Astrocyte of the spinal cord (primary cell): ENCODE measurements at regions not wholly inside any gene's neighbourhood (a gene's known extent, or its start where the extent isn't known, plus 50 kb on each side); places are given as distances from the start of the nearest gene placed in this dataset.

ENCODE experiments used
- DNase-seq: peaks from one replicate; pipeline ENCODE4 v3.0.0; 2011; ENCODE audit warnings: low read depth, low spot score
- H3K4me3 ChIP-seq: 2 replicates; pipeline ENCODE4 v1.5.1; 2011; ENCODE audit warnings: low read depth, mild to moderate bottlenecking, low read length, moderate library complexity
- in situ Hi-C: cut with HindIII; loops from 2 replicates; pipeline ENCODE4 v1.10.0; 2017; ENCODE audit warnings: low sequenced_read_pairs
- TF ChIP-seq, protein P1 (sequence below): IDR thresholded peaks from 2 replicates; pipeline ENCODE4 v1.5.1; 2012; ENCODE audit warnings: low read depth, mild to moderate bottlenecking, low read length, inconsistent platforms

DNA sequence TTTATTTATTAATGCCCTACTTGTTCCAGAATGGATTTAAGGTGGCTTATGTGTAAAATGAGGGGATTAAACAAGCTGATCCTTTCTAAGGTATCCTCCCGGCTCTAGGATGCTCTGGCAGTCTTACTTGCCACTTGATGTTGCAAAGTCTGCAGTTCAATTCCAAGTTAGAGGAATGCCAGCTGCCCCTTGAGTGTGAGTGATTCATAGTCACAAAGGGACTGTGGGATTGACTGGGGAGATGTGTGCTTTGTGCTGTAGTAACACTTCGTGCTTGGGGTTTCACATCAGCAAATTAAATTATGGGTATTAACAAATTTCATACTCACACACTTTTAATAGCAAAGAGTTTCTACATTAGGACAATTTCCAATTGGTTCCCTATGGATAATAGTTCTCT lies 550.8 kb upstream of the CADM1 start:
- no peak overlapping the region for H3K4me3 ChIP-seq
- DNase-seq = no peak
- in situ Hi-C loops = no loop called here
- TF ChIP-seq, protein P1, sequence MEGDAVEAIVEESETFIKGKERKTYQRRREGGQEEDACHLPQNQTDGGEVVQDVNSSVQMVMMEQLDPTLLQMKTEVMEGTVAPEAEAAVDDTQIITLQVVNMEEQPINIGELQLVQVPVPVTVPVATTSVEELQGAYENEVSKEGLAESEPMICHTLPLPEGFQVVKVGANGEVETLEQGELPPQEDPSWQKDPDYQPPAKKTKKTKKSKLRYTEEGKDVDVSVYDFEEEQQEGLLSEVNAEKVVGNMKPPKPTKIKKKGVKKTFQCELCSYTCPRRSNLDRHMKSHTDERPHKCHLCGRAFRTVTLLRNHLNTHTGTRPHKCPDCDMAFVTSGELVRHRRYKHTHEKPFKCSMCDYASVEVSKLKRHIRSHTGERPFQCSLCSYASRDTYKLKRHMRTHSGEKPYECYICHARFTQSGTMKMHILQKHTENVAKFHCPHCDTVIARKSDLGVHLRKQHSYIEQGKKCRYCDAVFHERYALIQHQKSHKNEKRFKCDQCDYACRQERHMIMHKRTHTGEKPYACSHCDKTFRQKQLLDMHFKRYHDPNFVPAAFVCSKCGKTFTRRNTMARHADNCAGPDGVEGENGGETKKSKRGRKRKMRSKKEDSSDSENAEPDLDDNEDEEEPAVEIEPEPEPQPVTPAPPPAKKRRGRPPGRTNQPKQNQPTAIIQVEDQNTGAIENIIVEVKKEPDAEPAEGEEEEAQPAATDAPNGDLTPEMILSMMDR = no peak

DNA sequence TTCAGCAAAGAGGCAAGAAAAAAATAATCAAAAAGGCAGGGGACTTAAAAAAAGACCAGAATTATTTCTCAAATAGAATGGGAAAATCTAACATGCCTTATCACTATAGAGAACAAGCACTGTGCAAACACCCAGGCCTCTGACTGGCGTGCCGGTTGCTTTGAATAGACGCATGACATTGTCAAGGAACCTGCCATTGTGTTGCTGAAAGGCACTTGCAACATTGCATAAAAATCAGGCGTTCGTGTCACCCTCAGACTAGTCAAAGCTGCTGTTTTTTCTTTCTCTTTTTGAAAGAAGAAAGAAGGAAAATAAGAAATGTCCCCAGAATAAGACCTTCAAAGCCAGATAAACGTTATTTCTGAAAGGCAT lies 549.3 kb upstream of the CADM1 start:
- no peak overlapping the region for H3K4me3 ChIP-seq
- in situ Hi-C loops = no loop called here
- TF ChIP-seq, protein P1 = no peak
- DNase-seq = no peak

DNA sequence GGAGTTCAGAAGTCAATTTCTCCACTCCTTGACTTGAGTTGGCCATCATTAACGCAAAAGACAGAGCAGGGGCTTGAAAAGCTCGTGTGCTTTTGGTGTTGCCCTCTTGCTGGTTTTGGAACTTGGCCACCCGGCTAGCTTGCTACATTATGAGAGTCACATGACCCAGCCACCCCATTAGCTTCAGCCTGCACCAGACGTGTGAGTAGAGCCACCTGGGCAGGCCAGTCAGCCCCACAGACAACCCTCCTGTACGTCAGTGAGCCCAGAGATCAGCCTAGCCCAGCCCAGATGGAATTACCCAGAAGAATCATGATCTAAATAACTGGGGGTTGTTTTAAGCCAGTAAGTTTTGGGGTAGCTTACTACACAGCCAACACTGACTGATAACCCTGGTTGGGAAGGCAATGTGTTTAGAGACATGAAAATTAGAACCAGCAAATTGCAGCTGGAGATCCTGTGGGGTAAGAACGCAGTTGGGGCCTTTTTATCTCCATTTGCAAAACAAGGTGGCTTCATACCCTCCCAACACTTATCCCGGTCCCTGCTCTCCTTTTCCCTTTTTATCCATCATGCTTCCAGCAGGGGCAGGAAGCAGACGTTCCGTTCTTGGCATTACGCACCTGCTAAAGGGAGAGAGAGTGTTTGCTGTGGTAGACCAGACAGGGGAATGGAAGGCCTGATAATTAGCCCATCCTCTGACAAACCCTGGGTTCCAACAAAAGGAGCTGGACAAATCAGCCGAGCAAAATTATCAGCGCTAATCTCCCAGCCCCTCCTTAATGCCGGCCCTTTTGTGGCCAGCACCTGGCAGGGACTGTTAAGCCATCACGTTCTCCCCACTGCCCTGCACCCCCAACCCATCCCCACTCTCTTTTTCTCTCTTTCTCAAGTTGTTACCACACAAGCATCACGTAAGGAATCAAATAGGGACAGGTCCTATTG lies 548.7 kb upstream of the CADM1 start:
- no peak for DNase-seq
- TF ChIP-seq, protein P1 = no peak
- no peak overlapping the region for H3K4me3 ChIP-seq
- in situ Hi-C loops = no loop called here

DNA sequence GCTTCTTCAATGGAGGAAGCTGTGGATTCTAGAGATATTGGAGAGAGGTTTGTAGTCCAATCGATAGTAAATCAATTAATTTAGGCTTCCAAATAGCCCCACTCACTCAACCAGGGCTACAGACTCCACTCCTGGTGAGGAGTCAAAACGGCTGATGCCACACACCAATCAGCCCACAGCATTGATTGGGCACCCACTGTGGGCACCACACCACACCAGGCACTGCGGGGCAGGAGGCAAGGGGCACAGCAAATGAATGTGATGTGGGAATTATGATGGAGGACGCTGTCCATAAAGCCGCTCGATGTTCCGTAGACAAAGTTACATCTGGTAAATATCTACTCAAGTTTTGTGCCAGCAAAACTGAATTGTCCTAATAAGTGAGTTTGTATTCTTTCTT lies 547.3 kb upstream of the CADM1 start:
- DNase-seq = no peak
- H3K4me3 ChIP-seq = no peak overlapping the region
- in situ Hi-C loops = no loop called here
- TF ChIP-seq, protein P1 = no peak

DNA sequence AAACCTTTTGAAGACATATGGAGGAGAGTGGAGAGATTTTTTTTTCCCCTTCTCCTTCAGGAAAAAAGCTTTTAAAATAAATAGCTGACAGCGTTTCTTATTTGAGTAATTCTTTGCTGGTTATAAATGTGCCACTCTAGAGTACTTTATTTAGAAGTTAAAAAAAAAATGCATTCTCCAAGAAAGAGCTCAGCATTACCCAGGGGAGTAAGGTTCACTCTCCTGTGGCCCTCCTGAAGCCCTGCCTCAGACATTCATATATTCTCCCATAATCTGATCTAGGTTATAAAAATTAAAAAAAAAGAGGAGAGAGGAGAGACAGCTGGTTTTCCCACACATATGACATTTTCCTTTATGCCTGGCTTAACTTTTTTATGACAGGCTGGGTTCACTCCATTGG lies 545.2 kb upstream of the CADM1 start:
- in situ Hi-C loops = no loop called here
- TF ChIP-seq, protein P1 = no peak
- no peak overlapping the region for H3K4me3 ChIP-seq
- no peak for DNase-seq

DNA sequence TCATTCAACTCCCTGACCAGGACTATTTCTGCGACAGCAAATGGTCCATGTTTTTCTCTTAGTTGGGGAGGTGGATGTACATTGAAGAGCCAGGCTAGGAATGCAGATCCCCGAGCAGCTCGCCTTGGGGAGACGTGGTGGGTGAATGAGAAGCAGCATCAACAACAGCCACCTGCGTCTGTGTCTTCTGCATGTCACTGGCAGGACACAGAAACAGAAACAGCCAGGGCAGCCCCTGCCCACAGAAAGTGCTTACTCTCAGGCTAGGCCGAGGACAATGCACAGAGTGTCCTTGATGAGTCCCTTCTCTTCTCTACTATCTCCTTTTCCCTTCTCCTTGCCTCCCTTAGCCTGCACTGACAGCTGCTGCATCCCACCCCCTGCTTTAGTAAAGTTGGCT lies 541.9 kb upstream of the CADM1 start:
- TF ChIP-seq, protein P1 = no peak
- no peak for DNase-seq
- H3K4me3 ChIP-seq = no peak overlapping the region
- in situ Hi-C loops = no loop called here
